ENCODE measurements at regions not wholly inside any gene's neighbourhood (a gene's known extent, or its start where the extent isn't known, plus 50 kb on each side); places are given as distances from the start of the nearest gene placed in this dataset.

GRCh38 chr9:107847978-107848964 is 358.7 kb upstream of the KLF4 start:
- ATAC-seq (ENCODE audit: low FRiP score) (peak; percentile 68), DNase-seq (ENCODE audit: low spot score) (no peak)
- no peak for TF ChIP-seq CTCF (IDR thresholded peaks at IDR 0.05)

GRCh38 chr9:107842530-107842929 is 353.0 kb upstream of the KLF4 start:
- no peak for DNase-seq (ENCODE audit: low spot score)
- no peak for ATAC-seq (ENCODE audit: low FRiP score)
- TF ChIP-seq CTCF (IDR thresholded peaks at IDR 0.05), result no peak

GRCh38 chr9:107841076-107841475 is 351.5 kb upstream of the KLF4 start:
- ATAC-seq (ENCODE audit: low FRiP score) (no peak), DNase-seq (ENCODE audit: low spot score) (no peak)
- no peak for TF ChIP-seq CTCF (IDR thresholded peaks at IDR 0.05)

- TF ChIP-seq CTCF (IDR thresholded peaks at IDR 0.05), result no peak
- ATAC-seq (ENCODE audit: low FRiP score) (no peak), DNase-seq (ENCODE audit: low spot score) (no peak)
Measured at GRCh38 chr9:107839371-107839770, 349.8 kb upstream of the KLF4 start.

- no peak for ATAC-seq (ENCODE audit: low FRiP score)
- DNase-seq (ENCODE audit: low spot score), result no peak
- TF ChIP-seq CTCF (IDR thresholded peaks at IDR 0.05), result no peak
Measured at GRCh38 chr9:107838766-107839165, 349.2 kb upstream of the KLF4 start.

- DNase-seq (ENCODE audit: low spot score) (no peak), ATAC-seq (ENCODE audit: low FRiP score) (no peak)
- TF ChIP-seq CTCF (IDR thresholded peaks at IDR 0.05), result no peak
Measured at GRCh38 chr9:107836300-107836699, 346.7 kb upstream of the KLF4 start.

- no peak for DNase-seq (ENCODE audit: low spot score)
- no peak for TF ChIP-seq CTCF (IDR thresholded peaks at IDR 0.05)
- no peak for ATAC-seq (ENCODE audit: low FRiP score)
Measured at GRCh38 chr9:107833295-107833694, 343.7 kb upstream of the KLF4 start.
